Heart right ventricle (tissue), 16 donors: ENCODE measurements at regions not wholly inside any gene's neighbourhood (a gene's known extent, or its start where the extent isn't known, plus 50 kb on each side); places are given as distances from the start of the nearest gene placed in this dataset.

Experiments used
- ATAC-seq, 8 donors: fragments of 200-7000 bp; cut with Tn5 transposase; one replicate each; pipeline ENCODE4 v1.9.1; 2020; ENCODE audit warnings: mild to moderate bottlenecking in 8 of 8, moderate library complexity in 8 of 8, moderate number of reproducible peaks in 1 of 8
- DNase-seq, 2 donors: peaks; one replicate each; pipeline ENCODE4 v3.0.0-alpha.2; 2020
- H3K27ac ChIP-seq, 10 donors: fragments of 200-600 bp; sonication (generic) in 2 of 10; one replicate each; pipeline versions ENCODE4 v1.5.0 to v1.8.0; 2020 to 2022; ENCODE audit warnings: mild to moderate bottlenecking in 3 of 10
- H3K27me3 ChIP-seq, 7 donors: fragments of 200-600 bp; one replicate each; pipeline ENCODE4 v1.8.0; 2021 to 2022; ENCODE audit warnings: mild to moderate bottlenecking in 2 of 7
- H3K36me3 ChIP-seq, 9 donors: fragments of 200-600 bp; sonication (generic) in 1 of 9; one replicate each; pipeline versions ENCODE4 v1.5.0 to v1.8.0; 2020 to 2022; ENCODE audit warnings: mild to moderate bottlenecking in 2 of 9
- H3K4me1 ChIP-seq, 9 donors: fragments of 200-600 bp; sonication (generic) in 1 of 9; one replicate each; pipeline versions ENCODE4 v1.5.0 to v1.8.0; 2020 to 2022; ENCODE audit warnings: mild to moderate bottlenecking in 4 of 9
- H3K4me3 ChIP-seq, 10 donors: fragments of 200-600 bp; sonication (generic) in 2 of 10; one replicate each; pipeline versions ENCODE4 v1.5.0 to v1.8.0; 2020 to 2022; ENCODE audit warnings: mild to moderate bottlenecking in 7 of 10, moderate library complexity in 2 of 10
- H3K9me3 ChIP-seq, 11 donors: fragments of 200-600 bp in 10 of 11; sonication (generic) in 2 of 11; one replicate each; pipeline versions ENCODE4 v1.5.0 to v1.8.0; 2013 to 2022; ENCODE audit warnings: mild to moderate bottlenecking in 2 of 11, control low read depth in 1 of 11, moderate library complexity in 1 of 11
- CTCF ChIP-seq, 9 donors: fragments of 200-600 bp; sonication (generic) in 2 of 9; IDR thresholded peaks; one replicate each; pipeline versions ENCODE4 v1.5.0 to v1.8.0; 2021 to 2022; ENCODE audit warnings: antibody characterized with exemption in 9 of 9, mild to moderate bottlenecking in 5 of 9, moderate library complexity in 1 of 9
- WGBS, 2 donors: extraction: QIAGEN DNeasy Blood & Tissue Kit; methylation state at CpG; one replicate each; pipeline ENCODE4 v1.1.7; 2013; ENCODE audit warnings: inconsistent platforms in 1 of 2; 5-methylcytosine and 5-hydroxymethylcytosine counted together
- intact Hi-C, 10 donors: fragments of 100-400 bp; cut with DNase I; formaldehyde crosslinking; loops; one replicate each; pipeline versions ENCODE4 v1.11.1 to v1.14.2; 2022
- donor health status: Arrhythmogenic right ventricular cardiomyopathy.
- donor health status: ischemic (EF 13 %, LVEDD 7.1; RV severe dilation, severe dysfunction).
- donor health status: healthy with polysubstance abuse.
- donor health status: DM: no; HTN: yes; CAD: no.
- donor health status: DM: no; HTN: no; CAD: no.
- donor health status: ischemic (EF 25% LVEDD 6.9; RV normal size, moderate dysfunction).
- donor health status: ischemic (EF 25% LVEDD 5.7; RV mildly dilated, moderate dysfunction).
- donor health status: healthy.
- donor health status: DM: yes; HTN: yes; CAD: no.
- donor health status: Ischemic cardiomyopathy.
- donor health status: ischemic (EF 35%, LVEDD 5.7; RV mildly dilated, moderate dysfunction).
- donor health status: nonischemic (EF 11% LVEDD 7.7; RV severe dilation, severe dysfunction).
- donor health status: DM: yes; HTN: yes; CAD: no.
- donor health status: PGD.
- donor health status: ischemic (EF 29% LVEDD 5.4; RV normal size, mild dysfunction).
- donor health status: nonischemic (EF 23%, LVEDD 6.1; RV moderate dilation, normal function).

GRCh38 chr12:85664429-85664828 lies 171.8 kb downstream of the RASSF9 start:
- no peak for TF ChIP-seq CTCF (IDR thresholded peaks at IDR 0.05)
- Histone ChIP-seq H3K27me3 (no peaks in the 10 kb centered on the region), H3K36me3 (no peaks in the 10 kb centered on the region), H3K27ac (no peak overlapping the region), H3K4me1 (no peaks in the 10 kb centered on the region), H3K9me3 (peaks cover 0 to 2% (median 0%) of the 10 kb centered on the region in 11 donors), H3K4me3 (no peak overlapping the region)
- DNase-seq, result no peak
- no peak for ATAC-seq
- intact Hi-C loops, result no loop called here

- DNase-seq, result no peak
- intact Hi-C loops, result no loop called here
Measured at GRCh38 chr12:85669911-85670310, 166.3 kb downstream of the RASSF9 start.

GRCh38 chr12:85672436-85672835 lies 163.8 kb downstream of the RASSF9 start:
- no peak overlapping the region for H3K4me3 ChIP-seq
- DNase-seq, result no peak
- no peaks in the 10 kb centered on the region for H3K4me1 ChIP-seq
- TF ChIP-seq CTCF (IDR thresholded peaks at IDR 0.05), result no peak
- H3K27ac ChIP-seq, result no peak overlapping the region
- intact Hi-C loops, result no loop called here
- H3K9me3 ChIP-seq, result no peaks in the 10 kb centered on the region
- no peaks in the 10 kb centered on the region for H3K36me3 ChIP-seq
- no peaks in the 10 kb centered on the region for H3K27me3 ChIP-seq
- no peak for ATAC-seq

More at GRCh38 chr12:85669911-85670310, 166.3 kb downstream of the RASSF9 start:
- Histone ChIP-seq H3K27me3 (no peaks in the 10 kb centered on the region), H3K9me3 (no peaks in the 10 kb centered on the region), H3K27ac (no peak overlapping the region), H3K36me3 (no peaks in the 10 kb centered on the region), H3K4me1 (no peaks in the 10 kb centered on the region), H3K4me3 (no peak overlapping the region)
- no peak for TF ChIP-seq CTCF (IDR thresholded peaks at IDR 0.05)
- WGBS, 2 donors, result 50 to 71% methylated on average over 1 of the region's 1 CpG
- ATAC-seq, result no peak

- no peak for TF ChIP-seq CTCF (IDR thresholded peaks at IDR 0.05)
- intact Hi-C loops, result no loop called here
- DNase-seq (no peak), ATAC-seq (no peak)
- Histone ChIP-seq H3K4me3 (no peak overlapping the region), H3K4me1 (no peaks in the 10 kb centered on the region), H3K36me3 (no peaks in the 10 kb centered on the region), H3K9me3 (no peaks in the 10 kb centered on the region), H3K27ac (no peak overlapping the region), H3K27me3 (no peaks in the 10 kb centered on the region)
- 93 to 95% methylated on average over 3 of the region's 3 CpGs for WGBS, 2 donors
Measured at GRCh38 chr12:85673921-85674420, 162.2 kb downstream of the RASSF9 start.
